Keratinocyte (primary cell): ENCODE measurements at regions not wholly inside any gene's neighbourhood (a gene's known extent, or its start where the extent isn't known, plus 50 kb on each side); places are given as distances from the start of the nearest gene placed in this dataset.

Experiments used
- DNase-seq: peaks from one replicate; pipeline ENCODE4 v3.0.0-alpha.2; 2011; ENCODE audit warnings: low read depth, missing footprints, low spot score
- FAIRE-seq: peaks from 2 replicates; lab custom pipeline; 2011; peaks lifted over from hg19 to GRCh38; lab: Jason Lieb, UNC
- H2AFZ ChIP-seq: 2 replicates; pipeline ENCODE4 v1.6.0; 2012; ENCODE audit warnings: low read length, control low read depth, inconsistent platforms; ENCODE audit not compliant: control insufficient read depth
- H3K27ac ChIP-seq: 2 replicates; pipeline ENCODE4 v1.5.1; 2011; ENCODE audit warnings: low read length; ENCODE audit not compliant: control insufficient read depth, insufficient read depth
- H3K27me3 ChIP-seq: 3 replicates; pipeline ENCODE4 v1.6.0; 2011; ENCODE audit warnings: low read length; ENCODE audit not compliant: control insufficient read depth, insufficient read depth; ENCODE audit errors: extremely low read depth
- H3K36me3 ChIP-seq, 2 experiments: 2 replicates in 1 of 2; 3 replicates in 1 of 2; pipeline ENCODE4 v1.5.1; 2011; ENCODE audit warnings: low read length in 2 of 2, mild to moderate bottlenecking in 1 of 2; ENCODE audit not compliant: control insufficient read depth in 2 of 2, insufficient read depth in 2 of 2; ENCODE audit errors: extremely low read depth in 1 of 2
- H3K4me1 ChIP-seq: 3 replicates; pipeline ENCODE4 v1.5.1; 2011; ENCODE audit warnings: low read length; ENCODE audit not compliant: control insufficient read depth, insufficient read depth; ENCODE audit errors: extremely low read depth
- H3K4me2 ChIP-seq: 3 replicates; pipeline ENCODE4 v1.6.0; 2011; ENCODE audit warnings: low read depth, low read length; ENCODE audit not compliant: control insufficient read depth, insufficient read depth; ENCODE audit errors: extremely low read depth
- H3K4me3 ChIP-seq, 3 experiments: fragments of 200-600 bp in 1 of 3; sonication (generic) in 1 of 3; 2 replicates in 2 of 3; 3 replicates in 1 of 3; pipeline ENCODE4 v1.5.1; 2011 to 2016; ENCODE audit warnings: low read length in 3 of 3, mild to moderate bottlenecking in 3 of 3, control low read depth in 2 of 3, inconsistent platforms in 1 of 3, low read depth in 1 of 3, mixed read lengths in 1 of 3, mixed run types in 1 of 3, moderate library complexity in 1 of 3; ENCODE audit not compliant: control insufficient read depth in 2 of 3, insufficient read depth in 2 of 3; ENCODE audit errors: extremely low read depth in 1 of 3
- H3K79me2 ChIP-seq: 2 replicates; pipeline ENCODE4 v1.6.0; 2012; ENCODE audit warnings: low read length; ENCODE audit not compliant: control insufficient read depth, insufficient read depth
- H3K9ac ChIP-seq: 3 replicates; pipeline ENCODE4 v1.6.0; 2011; ENCODE audit warnings: low read length; ENCODE audit not compliant: control insufficient read depth, insufficient read depth; ENCODE audit errors: extremely low read depth
- H3K9me1 ChIP-seq: 3 replicates; pipeline ENCODE4 v1.6.0; 2011; ENCODE audit warnings: low read length; ENCODE audit not compliant: control insufficient read depth, insufficient read depth; ENCODE audit errors: extremely low read depth
- H3K9me3 ChIP-seq: 2 replicates; pipeline ENCODE4 v1.5.1; 2012; ENCODE audit warnings: low read depth, low read length; ENCODE audit not compliant: control insufficient read depth
- H4K20me1 ChIP-seq: 3 replicates; pipeline ENCODE4 v1.6.0; 2011; ENCODE audit warnings: low read length; ENCODE audit not compliant: control insufficient read depth, insufficient read depth; ENCODE audit errors: extremely low read depth
- EZH2 ChIP-seq: IDR thresholded peaks from one replicate; pipeline ENCODE4 v1.6.1; 2012; ENCODE audit warnings: inconsistent platforms, mild to moderate bottlenecking, low read length, moderate library complexity
- dilution Hi-C: fragments of 300-500 bp; cut with MboI; formaldehyde crosslinking; loops from one replicate; pipeline ENCODE4 v1.7.0; 2020; ENCODE audit warnings: low sequenced_read_pairs; ENCODE audit not compliant: extremely low pct_ligation_motif_present
- TF ChIP-seq, protein P1 (sequence below), 3 experiments: IDR thresholded peaks in 1 of 3; conservative IDR thresholded peaks in 1 of 3; optimal IDR thresholded peaks in 1 of 3; 2 replicates in 2 of 3; 3 replicates in 1 of 3; pipeline versions ENCODE3 to v1.5.1; 2011; ENCODE audit warnings: low read length in 3 of 3, mild to moderate bottlenecking in 3 of 3, moderate library complexity in 2 of 3, control low read depth in 1 of 3, inconsistent platforms in 1 of 3; ENCODE audit not compliant: insufficient read depth in 2 of 3; ENCODE audit errors: extremely low read depth in 1 of 3

DNA sequence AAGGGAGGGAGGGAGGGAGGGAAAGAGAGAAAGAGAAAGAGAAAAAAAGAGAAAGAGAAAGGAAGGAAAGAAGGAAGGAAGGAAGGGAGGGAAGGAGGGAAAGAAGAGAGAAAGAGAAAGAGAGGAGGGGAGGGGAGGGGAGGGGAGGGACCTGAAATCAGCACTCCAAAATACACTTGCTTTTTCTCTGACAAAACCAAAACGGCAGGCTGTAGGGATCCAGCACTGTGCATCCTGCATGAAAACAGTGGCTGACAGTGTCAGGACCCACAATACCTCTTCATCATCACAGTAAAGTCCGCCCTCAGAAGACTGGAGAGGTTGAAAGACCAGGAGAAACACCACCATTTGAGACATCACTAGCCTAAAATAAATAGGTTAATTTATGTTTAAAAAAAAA, 156.0 kb upstream of the SOD1 start:
- peaks cover 28% of the 10 kb centered on the region for H3K4me1 ChIP-seq
- H3K4me3 ChIP-seq, result no peak overlapping the region
- H4K20me1 ChIP-seq, result no peaks in the 10 kb centered on the region
- H3K9me1 ChIP-seq, result peaks cover 3% of the 10 kb centered on the region
- dilution Hi-C loops, result no loop called here
- no peak overlapping the region for H2AFZ ChIP-seq
- H3K9me3 ChIP-seq, result no peaks in the 10 kb centered on the region
- H3K9ac ChIP-seq, result no peak overlapping the region
- H3K79me2 ChIP-seq, result no peaks in the 10 kb centered on the region
- peak overlapping the region; percentile 25 for H3K27ac ChIP-seq
- H3K4me2 ChIP-seq, result peak overlapping the region; percentile 42
- H3K36me3 ChIP-seq, result no peaks in the 10 kb centered on the region
- DNase-seq, result no peak
- FAIRE-seq, result peak; percentile 69
- no peaks in the 10 kb centered on the region for H3K27me3 ChIP-seq
- TF ChIP-seq EZH2, result no peak
- TF ChIP-seq, protein P1, sequence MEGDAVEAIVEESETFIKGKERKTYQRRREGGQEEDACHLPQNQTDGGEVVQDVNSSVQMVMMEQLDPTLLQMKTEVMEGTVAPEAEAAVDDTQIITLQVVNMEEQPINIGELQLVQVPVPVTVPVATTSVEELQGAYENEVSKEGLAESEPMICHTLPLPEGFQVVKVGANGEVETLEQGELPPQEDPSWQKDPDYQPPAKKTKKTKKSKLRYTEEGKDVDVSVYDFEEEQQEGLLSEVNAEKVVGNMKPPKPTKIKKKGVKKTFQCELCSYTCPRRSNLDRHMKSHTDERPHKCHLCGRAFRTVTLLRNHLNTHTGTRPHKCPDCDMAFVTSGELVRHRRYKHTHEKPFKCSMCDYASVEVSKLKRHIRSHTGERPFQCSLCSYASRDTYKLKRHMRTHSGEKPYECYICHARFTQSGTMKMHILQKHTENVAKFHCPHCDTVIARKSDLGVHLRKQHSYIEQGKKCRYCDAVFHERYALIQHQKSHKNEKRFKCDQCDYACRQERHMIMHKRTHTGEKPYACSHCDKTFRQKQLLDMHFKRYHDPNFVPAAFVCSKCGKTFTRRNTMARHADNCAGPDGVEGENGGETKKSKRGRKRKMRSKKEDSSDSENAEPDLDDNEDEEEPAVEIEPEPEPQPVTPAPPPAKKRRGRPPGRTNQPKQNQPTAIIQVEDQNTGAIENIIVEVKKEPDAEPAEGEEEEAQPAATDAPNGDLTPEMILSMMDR (optimal IDR thresholded peaks at IDR 0.05 in 1 of 3, IDR thresholded peaks at IDR 0.05 in 1 of 3, conservative IDR thresholded peaks at IDR 0.05 in 1 of 3; ENCODE audit: extremely low read depth in 1 of 3, insufficient read depth in 2 of 3, low read length in 3 of 3), result no peak

DNA sequence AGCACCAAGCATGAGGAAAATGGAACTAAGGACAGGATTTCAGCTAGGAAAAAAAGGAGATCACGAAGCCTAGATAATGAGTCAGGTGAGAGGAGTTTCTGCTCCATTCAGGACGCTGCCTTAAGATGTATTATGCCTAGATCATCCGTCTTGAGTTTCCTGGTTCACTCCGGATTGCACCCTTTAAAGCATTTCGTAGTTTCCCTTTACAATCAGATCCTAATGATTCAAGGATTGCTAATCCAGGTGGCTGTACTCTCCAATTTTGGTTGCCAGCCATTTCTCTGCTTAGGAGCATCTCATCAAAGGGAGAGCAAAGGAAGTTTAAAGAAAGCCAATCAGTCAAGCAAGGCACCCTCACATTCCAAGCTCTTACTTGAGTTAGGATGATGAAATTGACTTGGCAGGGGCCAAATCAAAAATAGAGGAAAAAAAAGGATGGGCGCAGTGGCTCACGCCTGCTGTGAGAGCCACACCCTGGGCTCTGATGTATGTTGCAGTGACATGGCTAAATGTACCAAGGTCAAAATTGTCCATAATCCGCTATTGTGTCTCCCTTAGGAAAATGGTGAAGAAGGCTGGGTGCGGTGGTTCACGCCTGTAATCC, 156.9 kb upstream of the SOD1 start:
- H3K4me1 ChIP-seq, result peaks cover 28% of the 10 kb centered on the region
- H2AFZ ChIP-seq, result peak overlapping the region; percentile 83
- no peak for TF ChIP-seq EZH2
- TF ChIP-seq, protein P1 (optimal IDR thresholded peaks at IDR 0.05 in 1 of 3, IDR thresholded peaks at IDR 0.05 in 1 of 3, conservative IDR thresholded peaks at IDR 0.05 in 1 of 3; ENCODE audit: extremely low read depth in 1 of 3, insufficient read depth in 2 of 3, low read length in 3 of 3), result no peak
- H3K27me3 ChIP-seq, result no peaks in the 10 kb centered on the region
- H3K79me2 ChIP-seq, result no peaks in the 10 kb centered on the region
- peak overlapping the region; percentile 82 for H3K27ac ChIP-seq
- peaks cover 3% of the 10 kb centered on the region for H3K9me1 ChIP-seq
- peak overlapping the region; percentile 56 for H3K9ac ChIP-seq
- FAIRE-seq, result peak; percentile 89
- H3K4me2 ChIP-seq, result peak overlapping the region; percentile 80
- H3K36me3 ChIP-seq, result no peaks in the 10 kb centered on the region
- no peaks in the 10 kb centered on the region for H3K9me3 ChIP-seq
- dilution Hi-C loops, result no loop called here
- H4K20me1 ChIP-seq, result no peaks in the 10 kb centered on the region
- peak overlapping the region in 2 of 3 experiments; percentile 40 to 51 for H3K4me3 ChIP-seq
- DNase-seq, result no peak
